ENCODE measurements at regions not wholly inside any gene's neighbourhood (a gene's known extent, or its start where the extent isn't known, plus 50 kb on each side); places are given as distances from the start of the nearest gene placed in this dataset.
"Not testable (repeated sequence)": the region's sequence is repeated elsewhere in the genome, so short reads cannot be mapped to it uniquely, and the experiment has no call there.

DNA sequence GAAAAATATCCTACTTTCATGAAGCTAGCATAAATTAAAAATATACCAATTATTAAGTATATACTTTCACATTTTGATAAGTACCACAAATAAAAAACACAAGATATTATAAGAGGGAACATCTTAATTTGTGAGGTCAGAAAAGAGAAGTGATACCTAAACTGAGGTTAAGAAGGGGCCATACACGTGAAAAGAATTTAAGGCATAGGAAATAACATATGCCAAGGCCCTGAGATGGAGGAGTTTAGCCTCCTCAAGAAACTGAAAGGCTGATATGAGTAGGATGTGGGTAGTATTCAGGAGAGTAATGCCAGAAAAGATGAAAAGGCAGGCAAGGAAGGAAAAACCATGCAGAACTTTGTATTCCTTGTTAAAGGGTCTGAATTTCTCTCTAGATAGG is 116.6 kb upstream of the HTR1E start:
- H3K36me3 ChIP-seq (ENCODE audit: control insufficient read depth, insufficient read depth, low read length) = no peaks in the 10 kb centered on the region
- H3K9me3 ChIP-seq (ENCODE audit: control insufficient read depth, insufficient read depth, low read length) = no peaks in the 10 kb centered on the region
- H3K27me3 ChIP-seq (ENCODE audit: control insufficient read depth, insufficient read depth, low read length) = no peaks in the 10 kb centered on the region
- no peak overlapping the region for H3K9ac ChIP-seq (ENCODE audit: low read depth, low read length)
- H3K4me1 ChIP-seq (ENCODE audit: control insufficient read depth, insufficient read depth, low read length) = no peaks in the 10 kb centered on the region
- H3K4me3 ChIP-seq (ENCODE audit: low read depth, low read length) = no peak overlapping the region

DNA sequence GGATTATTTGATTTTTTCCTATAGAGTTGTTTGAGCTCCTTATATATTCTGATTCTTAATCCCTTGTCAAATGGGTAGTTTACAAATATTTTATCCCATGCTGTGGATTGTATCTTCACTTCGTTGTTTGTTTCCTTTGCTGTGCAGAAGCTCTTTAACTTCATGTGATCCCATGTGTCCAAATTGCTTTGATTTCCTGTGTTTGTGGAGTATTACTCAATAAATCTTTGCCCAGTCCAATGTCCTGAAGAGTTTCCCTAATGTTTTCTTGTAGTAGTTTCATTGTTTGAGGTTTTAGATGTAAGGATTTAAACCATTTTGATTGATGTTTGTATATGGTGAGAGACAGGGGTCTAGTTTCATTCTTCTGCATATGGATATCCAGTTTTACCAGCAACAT is 143.7 kb upstream of the HTR1E start:
- no peaks in the 10 kb centered on the region for H3K4me1 ChIP-seq (ENCODE audit: control insufficient read depth, insufficient read depth, low read length)
- no peaks in the 10 kb centered on the region for H3K9me3 ChIP-seq (ENCODE audit: control insufficient read depth, insufficient read depth, low read length)
- no peaks in the 10 kb centered on the region for H3K36me3 ChIP-seq (ENCODE audit: control insufficient read depth, insufficient read depth, low read length)
- H3K4me3 ChIP-seq (ENCODE audit: low read depth, low read length) = no peak overlapping the region
- no peaks in the 10 kb centered on the region for H3K27me3 ChIP-seq (ENCODE audit: control insufficient read depth, insufficient read depth, low read length)
- no peak overlapping the region for H3K9ac ChIP-seq (ENCODE audit: low read depth, low read length)

DNA sequence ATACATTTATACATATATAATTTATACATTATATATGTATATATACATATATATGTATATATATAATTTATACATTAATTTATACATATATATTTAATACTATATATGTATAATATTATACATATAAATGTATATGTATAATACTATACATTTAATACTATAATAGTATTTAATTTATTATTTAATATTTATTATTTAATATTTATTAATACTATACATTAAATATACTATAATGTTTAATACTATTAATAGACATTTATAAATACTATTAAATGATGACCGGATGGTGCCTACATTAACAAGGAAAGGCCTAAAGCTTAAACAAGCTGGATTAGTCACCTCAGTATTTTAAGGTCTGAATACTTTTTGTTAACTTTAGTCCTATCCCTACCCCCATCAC is 145.9 kb upstream of the HTR1E start:
- Histone ChIP-seq H3K27me3 (ENCODE audit: control insufficient read depth, insufficient read depth, low read length) (no peaks in the 10 kb centered on the region), H3K9ac (ENCODE audit: low read depth, low read length) (no peak overlapping the region), H3K9me3 (ENCODE audit: control insufficient read depth, insufficient read depth, low read length) (no peaks in the 10 kb centered on the region), H3K4me1 (ENCODE audit: control insufficient read depth, insufficient read depth, low read length) (no peaks in the 10 kb centered on the region), H3K4me3 (ENCODE audit: low read depth, low read length) (no peak overlapping the region), H3K36me3 (ENCODE audit: control insufficient read depth, insufficient read depth, low read length) (no peaks in the 10 kb centered on the region)

DNA sequence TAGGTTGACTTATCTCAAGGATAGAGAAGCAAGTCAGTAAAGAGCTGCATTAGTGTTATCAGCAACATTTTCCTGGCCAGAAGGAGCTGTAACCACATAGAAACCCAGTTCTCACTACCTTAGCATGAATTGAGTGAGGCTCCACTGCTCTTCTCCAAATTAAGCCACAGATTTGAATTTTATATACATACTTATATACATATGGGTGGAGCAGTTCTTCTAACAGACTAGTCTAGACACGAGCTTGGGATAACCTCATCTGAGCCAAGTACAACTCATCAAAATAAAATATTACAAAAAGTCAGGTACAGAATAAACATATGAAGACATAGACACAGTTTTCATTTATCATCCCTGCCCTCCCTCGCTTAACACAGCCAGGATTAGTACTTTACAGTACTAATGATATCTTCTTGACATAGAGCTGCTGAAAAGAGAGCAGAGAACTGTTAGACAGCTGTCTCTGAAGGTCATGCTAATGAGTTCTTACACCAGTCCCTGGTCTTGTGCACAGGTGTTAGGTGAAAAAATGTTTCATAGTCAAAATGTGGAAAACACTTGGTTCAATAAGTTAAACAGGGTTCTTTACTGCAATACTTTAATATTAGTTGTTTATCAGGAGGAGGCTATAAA is 147.4 kb upstream of the HTR1E start:
- H3K4me3 ChIP-seq (ENCODE audit: low read depth, low read length) = no peak overlapping the region
- no peak overlapping the region for H3K9ac ChIP-seq (ENCODE audit: low read depth, low read length)
- no peaks in the 10 kb centered on the region for H3K4me1 ChIP-seq (ENCODE audit: control insufficient read depth, insufficient read depth, low read length)
- no peaks in the 10 kb centered on the region for H3K27me3 ChIP-seq (ENCODE audit: control insufficient read depth, insufficient read depth, low read length)
- no peaks in the 10 kb centered on the region for H3K36me3 ChIP-seq (ENCODE audit: control insufficient read depth, insufficient read depth, low read length)
- H3K9me3 ChIP-seq (ENCODE audit: control insufficient read depth, insufficient read depth, low read length) = no peaks in the 10 kb centered on the region

DNA sequence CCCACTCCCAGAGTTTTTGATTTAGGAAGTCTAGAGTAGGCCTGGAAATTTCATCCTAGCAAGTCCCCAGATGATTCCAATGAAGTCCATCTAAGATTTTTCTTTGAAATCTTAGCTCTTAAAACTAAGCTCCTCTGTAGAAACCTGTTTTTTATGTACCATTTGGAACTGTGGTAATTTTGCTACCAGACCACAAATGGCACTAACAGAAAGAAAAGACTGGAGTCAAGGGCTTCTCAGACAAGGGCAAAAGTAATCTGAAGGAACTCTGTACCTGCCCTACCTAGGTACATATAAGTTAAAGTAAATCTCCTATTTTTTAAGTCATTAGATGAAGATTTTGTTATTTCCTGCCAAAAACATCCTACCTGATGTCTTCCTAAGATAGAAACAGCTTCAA is 155.0 kb upstream of the HTR1E start:
- no peaks in the 10 kb centered on the region for H3K36me3 ChIP-seq (ENCODE audit: control insufficient read depth, insufficient read depth, low read length)
- H3K9ac ChIP-seq (ENCODE audit: low read depth, low read length) = no peak overlapping the region
- H3K4me1 ChIP-seq (ENCODE audit: control insufficient read depth, insufficient read depth, low read length) = no peaks in the 10 kb centered on the region
- no peak overlapping the region for H3K4me3 ChIP-seq (ENCODE audit: low read depth, low read length)
- no peaks in the 10 kb centered on the region for H3K9me3 ChIP-seq (ENCODE audit: control insufficient read depth, insufficient read depth, low read length)
- H3K27me3 ChIP-seq (ENCODE audit: control insufficient read depth, insufficient read depth, low read length) = no peaks in the 10 kb centered on the region

DNA sequence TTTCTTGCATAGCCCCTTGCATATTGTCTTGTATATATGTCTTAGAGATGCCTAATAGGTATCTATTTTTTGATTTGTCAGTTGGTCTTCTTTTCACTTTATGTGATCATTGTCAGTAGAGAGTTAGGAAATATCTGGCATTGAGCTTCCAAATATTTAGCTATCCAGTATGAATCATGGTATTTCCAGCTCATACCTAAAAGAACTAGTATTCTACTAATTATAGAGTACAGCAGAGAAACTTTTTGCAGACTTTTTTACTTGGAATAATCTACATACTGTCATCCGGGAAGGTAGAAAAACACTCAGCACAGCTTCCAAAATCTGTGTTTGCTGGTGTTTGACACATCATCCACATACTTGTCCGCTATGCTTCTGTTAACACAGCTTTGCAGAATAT is 156.4 kb upstream of the HTR1E start:
- H3K4me1 ChIP-seq (ENCODE audit: control insufficient read depth, insufficient read depth, low read length) = no peaks in the 10 kb centered on the region
- no peak overlapping the region for H3K4me3 ChIP-seq (ENCODE audit: low read depth, low read length)
- H3K9me3 ChIP-seq (ENCODE audit: control insufficient read depth, insufficient read depth, low read length) = no peaks in the 10 kb centered on the region
- H3K36me3 ChIP-seq (ENCODE audit: control insufficient read depth, insufficient read depth, low read length) = no peaks in the 10 kb centered on the region
- no peaks in the 10 kb centered on the region for H3K27me3 ChIP-seq (ENCODE audit: control insufficient read depth, insufficient read depth, low read length)
- no peak overlapping the region for H3K9ac ChIP-seq (ENCODE audit: low read depth, low read length)

DNA sequence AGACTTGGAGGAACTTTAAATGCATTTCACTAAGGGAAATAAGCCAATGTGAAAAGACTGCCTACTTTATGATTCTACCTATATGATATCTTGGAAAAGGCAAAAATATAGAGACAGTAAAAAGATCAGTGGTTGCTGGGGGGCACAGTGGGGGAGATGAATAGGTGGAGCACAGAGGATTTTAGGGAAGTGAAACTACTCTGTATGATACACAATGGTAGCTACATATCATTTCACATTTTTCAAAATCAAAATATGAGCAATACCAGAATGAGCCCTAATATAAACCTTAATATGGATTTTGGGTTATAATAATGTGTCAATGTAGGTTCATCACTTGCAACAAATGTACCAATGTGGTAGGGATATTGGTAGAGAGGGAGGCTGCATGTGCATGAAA is 161.4 kb upstream of the HTR1E start:
- Histone ChIP-seq H3K4me1 (ENCODE audit: control insufficient read depth, insufficient read depth, low read length) (no peaks in the 10 kb centered on the region), H3K36me3 (ENCODE audit: control insufficient read depth, insufficient read depth, low read length) (no peaks in the 10 kb centered on the region), H3K4me3 (ENCODE audit: low read depth, low read length) (no peak overlapping the region), H3K9ac (ENCODE audit: low read depth, low read length) (no peak overlapping the region), H3K27me3 (ENCODE audit: control insufficient read depth, insufficient read depth, low read length) (no peaks in the 10 kb centered on the region), H3K9me3 (ENCODE audit: control insufficient read depth, insufficient read depth, low read length) (no peaks in the 10 kb centered on the region)

DNA sequence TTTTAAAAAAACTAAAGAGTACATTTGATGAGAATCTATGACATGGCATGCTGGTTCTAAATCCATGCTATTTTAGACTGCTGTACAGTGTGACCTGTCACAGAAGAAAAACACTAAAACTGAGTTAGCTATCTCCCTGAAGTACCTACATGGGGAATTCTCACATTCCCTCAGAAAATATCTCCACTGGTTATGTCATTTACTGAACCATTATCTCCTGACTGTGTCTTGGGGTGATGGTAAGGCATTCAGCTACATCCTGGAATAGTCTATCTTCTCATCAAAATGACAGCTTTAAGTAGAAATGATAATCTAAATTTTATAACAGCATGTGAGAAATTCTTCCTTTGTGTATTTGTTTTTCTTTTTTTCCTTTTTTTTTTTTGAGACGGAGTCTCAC is 172.1 kb upstream of the HTR1E start:
- Histone ChIP-seq H3K4me1 (ENCODE audit: control insufficient read depth, insufficient read depth, low read length) (no peaks in the 10 kb centered on the region), H3K4me3 (ENCODE audit: low read depth, low read length) (no peak overlapping the region), H3K9ac (ENCODE audit: low read depth, low read length) (no peak overlapping the region), H3K36me3 (ENCODE audit: control insufficient read depth, insufficient read depth, low read length) (no peaks in the 10 kb centered on the region), H3K27me3 (ENCODE audit: control insufficient read depth, insufficient read depth, low read length) (no peaks in the 10 kb centered on the region), H3K9me3 (ENCODE audit: control insufficient read depth, insufficient read depth, low read length) (peaks cover 4% of the 10 kb centered on the region)

DNA sequence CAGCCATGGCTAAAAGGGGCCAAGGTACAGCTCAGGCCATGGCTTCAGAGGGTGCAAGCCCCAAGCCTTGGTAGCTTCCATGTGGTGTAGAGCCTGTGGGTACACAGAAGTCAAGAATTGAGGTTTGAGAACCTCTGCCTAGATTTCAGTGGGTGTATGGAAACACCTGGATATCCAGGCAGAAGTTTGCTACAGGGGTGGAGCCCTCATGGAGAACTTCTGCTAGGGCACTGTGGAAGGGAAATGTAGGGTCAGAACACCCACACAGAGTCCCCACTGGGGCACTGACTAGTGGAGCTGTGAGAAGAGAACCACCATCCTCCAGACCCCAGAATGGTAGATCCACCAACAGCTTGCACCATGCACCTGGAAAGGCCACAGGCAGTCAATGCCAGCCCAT is 177.4 kb upstream of the HTR1E start:
- not testable (repeated sequence) for H3K4me1 ChIP-seq (ENCODE audit: control insufficient read depth, insufficient read depth, low read length); H3K4me3 ChIP-seq (ENCODE audit: low read depth, low read length); H3K36me3 ChIP-seq (ENCODE audit: control insufficient read depth, insufficient read depth, low read length); H3K27me3 ChIP-seq (ENCODE audit: control insufficient read depth, insufficient read depth, low read length); H3K9ac ChIP-seq (ENCODE audit: low read depth, low read length)
- H3K9me3 ChIP-seq (ENCODE audit: control insufficient read depth, insufficient read depth, low read length) = peaks cover 15% of the 10 kb centered on the region

DNA sequence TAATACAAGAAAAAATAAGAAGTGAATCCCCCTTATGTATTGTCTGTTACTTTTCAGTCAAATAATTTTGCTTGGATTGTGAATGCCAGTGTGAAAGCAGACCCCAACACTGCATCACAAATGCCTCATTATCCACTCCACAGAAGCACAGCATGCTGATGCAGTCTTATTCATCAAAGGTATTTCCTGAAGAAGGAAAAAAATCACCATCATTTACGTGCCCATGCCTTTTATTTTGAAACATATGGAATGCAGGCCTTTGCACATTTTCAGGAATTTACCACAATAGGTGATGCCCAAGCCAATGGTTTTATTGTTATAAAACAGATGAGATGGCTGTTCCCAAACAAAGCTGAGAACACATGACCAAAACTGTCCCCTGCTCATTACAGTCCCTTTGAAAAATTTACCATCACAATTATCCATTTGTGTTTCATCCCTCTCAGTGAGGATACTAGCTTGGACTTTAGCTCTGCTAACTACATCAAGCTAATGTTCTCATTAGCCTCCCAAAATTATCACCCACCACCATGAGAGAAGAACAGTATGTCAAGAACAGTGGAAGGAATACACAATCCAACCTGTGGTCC is 180.6 kb upstream of the HTR1E start:
- Histone ChIP-seq H3K27me3 (ENCODE audit: control insufficient read depth, insufficient read depth, low read length) (no peaks in the 10 kb centered on the region), H3K4me3 (ENCODE audit: low read depth, low read length) (no peak overlapping the region), H3K4me1 (ENCODE audit: control insufficient read depth, insufficient read depth, low read length) (peaks cover 4% of the 10 kb centered on the region), H3K9ac (ENCODE audit: low read depth, low read length) (no peak overlapping the region), H3K9me3 (ENCODE audit: control insufficient read depth, insufficient read depth, low read length) (peaks cover 15% of the 10 kb centered on the region), H3K36me3 (ENCODE audit: control insufficient read depth, insufficient read depth, low read length) (no peaks in the 10 kb centered on the region)

DNA sequence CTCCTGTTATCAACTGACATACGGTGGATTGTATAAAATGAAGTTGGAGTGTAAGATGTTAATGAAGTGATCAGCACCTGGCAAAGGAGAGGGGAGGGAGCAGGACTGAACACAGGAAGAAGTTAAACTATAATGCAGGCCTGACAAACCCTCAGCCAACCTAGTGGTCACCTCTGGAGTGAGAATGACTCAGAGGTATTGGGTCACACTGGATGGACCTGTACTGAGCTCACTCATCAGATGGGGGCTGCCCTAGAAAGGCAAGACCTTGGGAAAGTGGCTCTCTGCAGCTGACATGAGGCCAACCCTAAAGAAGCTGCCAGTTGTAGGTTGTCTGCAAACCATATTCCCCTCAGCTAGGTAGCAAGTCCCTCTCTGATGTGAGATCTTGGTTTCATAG is 193.3 kb upstream of the HTR1E start:
- no peak overlapping the region for H3K9ac ChIP-seq (ENCODE audit: low read depth, low read length)
- H3K27me3 ChIP-seq (ENCODE audit: control insufficient read depth, insufficient read depth, low read length) = no peaks in the 10 kb centered on the region
- H3K36me3 ChIP-seq (ENCODE audit: control insufficient read depth, insufficient read depth, low read length) = no peaks in the 10 kb centered on the region
- H3K4me1 ChIP-seq (ENCODE audit: control insufficient read depth, insufficient read depth, low read length) = no peaks in the 10 kb centered on the region
- no peaks in the 10 kb centered on the region for H3K9me3 ChIP-seq (ENCODE audit: control insufficient read depth, insufficient read depth, low read length)
- no peak overlapping the region for H3K4me3 ChIP-seq (ENCODE audit: low read depth, low read length)

DNA sequence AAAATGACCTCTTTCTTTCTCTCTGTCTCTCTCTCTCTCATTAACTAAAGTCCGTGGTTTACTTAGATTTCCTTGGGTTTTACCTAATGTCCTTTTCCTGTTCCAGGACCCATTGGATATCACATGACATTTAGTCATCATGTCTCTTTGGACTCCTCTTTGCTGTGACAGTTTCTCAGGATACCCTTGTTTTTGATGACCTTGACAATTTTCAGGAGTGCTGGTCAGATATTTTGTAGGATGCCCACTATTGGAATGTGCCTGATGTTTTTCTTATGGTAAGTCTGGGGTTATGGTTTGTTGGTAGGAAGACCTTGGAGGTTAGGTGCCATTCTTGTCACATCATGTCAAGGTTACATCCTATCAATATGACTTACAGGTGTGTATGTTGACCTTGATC is 199.2 kb upstream of the HTR1E start:
- Histone ChIP-seq H3K9ac (ENCODE audit: low read depth, low read length) (no peak overlapping the region), H3K4me3 (ENCODE audit: low read depth, low read length) (no peak overlapping the region), H3K27me3 (ENCODE audit: control insufficient read depth, insufficient read depth, low read length) (no peaks in the 10 kb centered on the region), H3K4me1 (ENCODE audit: control insufficient read depth, insufficient read depth, low read length) (no peaks in the 10 kb centered on the region), H3K9me3 (ENCODE audit: control insufficient read depth, insufficient read depth, low read length) (no peaks in the 10 kb centered on the region), H3K36me3 (ENCODE audit: control insufficient read depth, insufficient read depth, low read length) (no peaks in the 10 kb centered on the region)
